ENCODE measurements at regions not wholly inside any gene's neighbourhood (a gene's known extent, or its start where the extent isn't known, plus 50 kb on each side); places are given as distances from the start of the nearest gene placed in this dataset.
"Not testable (repeated sequence)": the region's sequence is repeated elsewhere in the genome, so short reads cannot be mapped to it uniquely, and the experiment has no call there.

DNA sequence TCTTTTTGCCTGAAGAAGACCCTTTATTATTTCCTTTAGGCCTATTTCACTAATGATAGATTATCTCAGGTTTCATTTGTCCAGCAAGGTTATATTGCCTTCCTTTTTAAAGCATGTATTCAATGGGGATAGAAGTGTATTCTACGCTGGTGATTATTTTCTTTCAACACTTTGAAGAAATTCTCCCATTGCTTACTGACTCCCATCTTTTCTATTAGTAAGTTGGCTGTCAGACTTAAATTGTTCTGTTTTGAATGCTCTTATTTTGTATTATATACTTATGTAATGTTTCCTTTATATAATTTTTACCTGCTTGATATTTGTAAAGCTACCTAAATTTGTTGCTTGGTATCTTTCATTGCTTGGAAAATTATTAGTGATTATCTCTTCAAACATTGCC, 445.1 kb upstream of the RASGRP1 start:
- TF ChIP-seq POLR2AphosphoS5 (IDR thresholded peaks at IDR 0.05; ENCODE audit: insufficient read depth, low read depth, low read length) (no peak), GATA2 (IDR thresholded peaks at IDR 0.05; ENCODE audit: insufficient read depth, insufficient read length, low read depth, low read length) (no peak), JUN (IDR thresholded peaks at IDR 0.05; ENCODE audit: borderline replicate concordance, insufficient read depth, insufficient read length, low read depth) (no peak), MYC (IDR thresholded peaks at IDR 0.05; ENCODE audit: low read depth, low read length) (no peak), POLR2A (IDR thresholded peaks at IDR 0.05; ENCODE audit: low read depth, low read length) (no peak), EZH2 (IDR thresholded peaks at IDR 0.05; ENCODE audit: borderline replicate concordance, low read depth, low read length, severe bottlenecking) (no peak), FOS (IDR thresholded peaks at IDR 0.05; ENCODE audit: borderline replicate concordance, insufficient read depth, low read length) (no peak)
- TF ChIP-seq, protein P1, sequence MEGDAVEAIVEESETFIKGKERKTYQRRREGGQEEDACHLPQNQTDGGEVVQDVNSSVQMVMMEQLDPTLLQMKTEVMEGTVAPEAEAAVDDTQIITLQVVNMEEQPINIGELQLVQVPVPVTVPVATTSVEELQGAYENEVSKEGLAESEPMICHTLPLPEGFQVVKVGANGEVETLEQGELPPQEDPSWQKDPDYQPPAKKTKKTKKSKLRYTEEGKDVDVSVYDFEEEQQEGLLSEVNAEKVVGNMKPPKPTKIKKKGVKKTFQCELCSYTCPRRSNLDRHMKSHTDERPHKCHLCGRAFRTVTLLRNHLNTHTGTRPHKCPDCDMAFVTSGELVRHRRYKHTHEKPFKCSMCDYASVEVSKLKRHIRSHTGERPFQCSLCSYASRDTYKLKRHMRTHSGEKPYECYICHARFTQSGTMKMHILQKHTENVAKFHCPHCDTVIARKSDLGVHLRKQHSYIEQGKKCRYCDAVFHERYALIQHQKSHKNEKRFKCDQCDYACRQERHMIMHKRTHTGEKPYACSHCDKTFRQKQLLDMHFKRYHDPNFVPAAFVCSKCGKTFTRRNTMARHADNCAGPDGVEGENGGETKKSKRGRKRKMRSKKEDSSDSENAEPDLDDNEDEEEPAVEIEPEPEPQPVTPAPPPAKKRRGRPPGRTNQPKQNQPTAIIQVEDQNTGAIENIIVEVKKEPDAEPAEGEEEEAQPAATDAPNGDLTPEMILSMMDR (IDR thresholded peaks at IDR 0.05; ENCODE audit: extremely low read depth in 1 of 2, insufficient read depth in 1 of 2, low read depth in 1 of 2, low read length in 2 of 2), result no peak
- TF ChIP-seq, protein P2, sequence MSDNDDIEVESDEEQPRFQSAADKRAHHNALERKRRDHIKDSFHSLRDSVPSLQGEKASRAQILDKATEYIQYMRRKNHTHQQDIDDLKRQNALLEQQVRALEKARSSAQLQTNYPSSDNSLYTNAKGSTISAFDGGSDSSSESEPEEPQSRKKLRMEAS (IDR thresholded peaks at IDR 0.05; ENCODE audit: insufficient read depth, insufficient read length), result no peak
- no peaks in the 10 kb centered on the region for H3K36me3 ChIP-seq (ENCODE audit: control insufficient read depth in 2 of 2, extremely low read depth in 1 of 2, insufficient read depth in 2 of 2, low read length in 2 of 2)
- no peaks in the 10 kb centered on the region for H3K9me3 ChIP-seq (replicated peaks; ENCODE audit: control insufficient read depth, insufficient read depth, low read length)
- intact Hi-C loops (cut with micrococcal nuclease), result no loop called here
- ChIA-PET CTCF (no interaction called here), POLR2A (no interaction called here)
- H3K27me3 ChIP-seq (ENCODE audit: control insufficient read depth in 2 of 2, insufficient read depth in 2 of 2, low read length in 2 of 2), result no peaks in the 10 kb centered on the region
- no peaks in the 10 kb centered on the region for H3K9me1 ChIP-seq (replicated peaks; ENCODE audit: control insufficient read depth, extremely low read depth, insufficient read depth, low read length)
- no peak overlapping the region for H3K4me3 ChIP-seq (replicated peaks in 1 of 3; ENCODE audit: insufficient read depth in 1 of 3, low read depth in 1 of 3, low read length in 3 of 3)
- BruUV-seq (replicated peaks), result no TSS peak
- dilution Hi-C loops (cut with MboI; ENCODE audit: extremely low pct_ligation_motif_present, low sequenced_read_pairs), result no loop called here
- no peak overlapping the region for H3K9ac ChIP-seq (replicated peaks; ENCODE audit: extremely low read depth, insufficient read depth, low read length)
- H3K27ac ChIP-seq (ENCODE audit: insufficient read depth, low read depth, low read length), result no peak overlapping the region
- no peak overlapping the region for H3K4me2 ChIP-seq (ENCODE audit: insufficient read depth, low read length)
- no peaks in the 10 kb centered on the region for H3K4me1 ChIP-seq (ENCODE audit: control insufficient read depth, extremely low read depth, insufficient read depth, low read length)
- FAIRE-seq (no peak), DNase-seq (ENCODE audit: low read depth, low spot score) (no peak)
- H2AFZ ChIP-seq (ENCODE audit: low read depth, low read length), result no peak overlapping the region
- H3K79me2 ChIP-seq (ENCODE audit: control insufficient read depth, insufficient read depth, low read length), result no peaks in the 10 kb centered on the region
- H4K20me1 ChIP-seq (replicated peaks; ENCODE audit: control insufficient read depth, extremely low read depth, insufficient read depth, low read length), result no peaks in the 10 kb centered on the region

DNA sequence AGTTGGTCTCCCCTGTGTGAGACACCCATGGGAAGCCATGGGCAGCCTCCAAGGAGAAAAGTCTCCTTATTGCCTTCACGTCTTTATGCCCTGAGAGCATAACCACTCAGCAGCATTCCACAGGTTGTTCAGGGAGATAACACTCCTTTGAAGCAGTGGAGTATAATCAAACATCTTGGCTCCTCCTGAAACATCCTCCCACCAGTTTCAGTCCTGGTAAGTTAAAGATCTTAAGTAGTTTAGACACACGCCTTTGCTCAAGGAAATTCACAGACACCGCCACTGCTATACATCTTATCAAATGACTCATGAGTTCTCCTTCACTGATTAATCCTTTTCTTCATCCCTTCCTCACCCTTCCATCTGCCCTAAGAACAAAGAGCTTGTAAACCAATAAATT, 446.5 kb upstream of the RASGRP1 start:
- H3K36me3 ChIP-seq (ENCODE audit: control insufficient read depth in 2 of 2, extremely low read depth in 1 of 2, insufficient read depth in 2 of 2, low read length in 2 of 2); H3K4me2 ChIP-seq (ENCODE audit: insufficient read depth, low read length); POLR2A ChIA-PET; intact Hi-C loops (cut with micrococcal nuclease); dilution Hi-C loops (cut with MboI; ENCODE audit: extremely low pct_ligation_motif_present, low sequenced_read_pairs); H3K27me3 ChIP-seq (ENCODE audit: control insufficient read depth in 2 of 2, insufficient read depth in 2 of 2, low read length in 2 of 2); H3K9ac ChIP-seq (replicated peaks; ENCODE audit: extremely low read depth, insufficient read depth, low read length); H3K9me1 ChIP-seq (replicated peaks; ENCODE audit: control insufficient read depth, extremely low read depth, insufficient read depth, low read length); H3K9me3 ChIP-seq (replicated peaks; ENCODE audit: control insufficient read depth, insufficient read depth, low read length); H2AFZ ChIP-seq (ENCODE audit: low read depth, low read length); H3K4me3 ChIP-seq (replicated peaks in 1 of 3; ENCODE audit: insufficient read depth in 1 of 3, low read depth in 1 of 3, low read length in 3 of 3); DNase-seq (ENCODE audit: low read depth, low spot score); CTCF ChIA-PET; FAIRE-seq; H3K4me1 ChIP-seq (ENCODE audit: control insufficient read depth, extremely low read depth, insufficient read depth, low read length); H4K20me1 ChIP-seq (replicated peaks; ENCODE audit: control insufficient read depth, extremely low read depth, insufficient read depth, low read length); BruUV-seq (replicated peaks); H3K79me2 ChIP-seq (ENCODE audit: control insufficient read depth, insufficient read depth, low read length); H3K27ac ChIP-seq (ENCODE audit: insufficient read depth, low read depth, low read length): not testable (repeated sequence)

Data from endothelial cell of umbilical vein (primary cell).